ENCODE measurements at regions not wholly inside any gene's neighbourhood (a gene's known extent, or its start where the extent isn't known, plus 50 kb on each side); places are given as distances from the start of the nearest gene placed in this dataset.

DNA sequence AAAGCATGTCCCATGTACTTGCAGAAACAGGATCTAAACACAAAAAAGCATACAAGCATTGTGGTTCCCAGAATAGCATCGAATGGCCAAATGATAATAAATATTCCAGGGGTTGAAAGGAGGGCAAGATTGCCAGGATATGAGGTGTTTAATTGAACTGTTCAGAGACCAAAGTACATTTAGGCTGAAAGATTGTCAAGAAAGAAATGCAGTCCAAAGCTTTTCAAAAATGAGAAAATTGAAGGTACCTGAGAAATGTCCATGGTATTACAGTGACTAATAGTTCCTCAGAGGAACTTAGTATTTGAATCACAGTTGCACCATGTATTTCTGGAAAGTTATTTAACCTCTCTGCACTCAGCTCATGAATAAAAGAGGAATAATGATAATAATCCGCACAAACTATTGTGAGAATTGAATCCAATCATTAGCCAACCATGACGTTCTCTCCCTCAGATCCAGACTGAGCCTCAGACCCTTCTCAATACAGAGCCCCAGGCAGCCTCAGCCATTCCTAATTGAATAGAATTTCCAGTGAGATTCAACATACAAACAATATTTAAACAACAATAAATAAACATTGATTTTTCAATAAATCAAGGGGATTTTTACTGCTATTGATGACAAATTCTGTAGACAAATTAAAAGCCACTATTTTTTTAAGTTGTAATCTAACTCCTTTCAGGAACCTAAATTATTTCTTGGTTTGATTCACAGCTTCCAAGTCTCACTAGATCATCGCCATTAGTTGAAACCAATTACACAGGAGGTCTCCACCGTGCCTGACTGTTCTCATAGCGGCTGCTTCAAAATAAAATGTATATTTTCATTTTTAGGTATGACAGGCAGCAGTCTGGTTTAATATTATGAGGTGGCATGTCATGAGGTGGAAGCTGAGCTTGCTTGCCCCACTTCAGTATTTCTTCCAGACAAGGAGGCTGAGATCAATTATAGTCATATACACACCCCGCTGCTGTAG is 144.3 kb upstream of the TENT5A start:
- DNase-seq (ENCODE audit: low spot score), result no peak
- in situ Hi-C loops (cut with MboI; ENCODE audit: low sequenced_read_pairs, unreplicated experiment), result no loop called here

DNA sequence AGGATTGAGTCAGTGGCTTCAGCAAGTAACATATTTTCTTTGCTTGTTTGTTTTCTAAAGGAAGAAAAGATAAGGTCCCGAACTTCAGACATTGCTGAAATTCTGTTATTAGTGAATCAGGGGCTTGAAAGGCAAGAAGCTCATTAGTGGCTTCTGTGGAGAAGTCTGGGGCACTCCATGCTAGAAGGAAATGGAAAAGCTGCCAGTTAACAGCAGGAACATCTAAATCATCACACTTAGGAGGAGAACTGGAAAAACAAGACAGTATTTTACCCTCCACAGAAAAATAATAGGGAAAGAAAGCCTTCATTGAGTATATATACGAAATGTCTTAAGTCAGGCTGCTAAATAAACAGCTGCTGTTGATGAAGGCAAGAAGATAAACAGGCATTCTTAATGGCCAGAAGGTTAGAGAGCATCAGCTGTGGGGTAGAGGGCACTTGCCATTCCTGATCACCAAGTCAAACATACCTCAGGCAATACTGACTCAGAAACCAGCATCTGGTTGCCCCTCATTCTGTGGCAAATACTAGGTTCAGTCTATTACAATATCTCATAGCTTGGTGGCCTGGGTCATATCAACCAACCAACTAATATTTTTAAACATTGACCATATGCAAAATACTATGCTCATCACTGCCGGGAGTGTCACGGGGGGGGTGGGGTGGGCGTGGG is 143.2 kb upstream of the TENT5A start:
- DNase-seq (ENCODE audit: low spot score), result no peak

More for the DNA sequence above, 144.3 kb upstream of the TENT5A start:
- TF ChIP-seq, protein P1, sequence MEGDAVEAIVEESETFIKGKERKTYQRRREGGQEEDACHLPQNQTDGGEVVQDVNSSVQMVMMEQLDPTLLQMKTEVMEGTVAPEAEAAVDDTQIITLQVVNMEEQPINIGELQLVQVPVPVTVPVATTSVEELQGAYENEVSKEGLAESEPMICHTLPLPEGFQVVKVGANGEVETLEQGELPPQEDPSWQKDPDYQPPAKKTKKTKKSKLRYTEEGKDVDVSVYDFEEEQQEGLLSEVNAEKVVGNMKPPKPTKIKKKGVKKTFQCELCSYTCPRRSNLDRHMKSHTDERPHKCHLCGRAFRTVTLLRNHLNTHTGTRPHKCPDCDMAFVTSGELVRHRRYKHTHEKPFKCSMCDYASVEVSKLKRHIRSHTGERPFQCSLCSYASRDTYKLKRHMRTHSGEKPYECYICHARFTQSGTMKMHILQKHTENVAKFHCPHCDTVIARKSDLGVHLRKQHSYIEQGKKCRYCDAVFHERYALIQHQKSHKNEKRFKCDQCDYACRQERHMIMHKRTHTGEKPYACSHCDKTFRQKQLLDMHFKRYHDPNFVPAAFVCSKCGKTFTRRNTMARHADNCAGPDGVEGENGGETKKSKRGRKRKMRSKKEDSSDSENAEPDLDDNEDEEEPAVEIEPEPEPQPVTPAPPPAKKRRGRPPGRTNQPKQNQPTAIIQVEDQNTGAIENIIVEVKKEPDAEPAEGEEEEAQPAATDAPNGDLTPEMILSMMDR (IDR thresholded peaks at IDR 0.05; ENCODE audit: borderline replicate concordance, control extremely low read depth, extremely low read depth, insufficient read depth, missing control alignments), result no peak

DNA sequence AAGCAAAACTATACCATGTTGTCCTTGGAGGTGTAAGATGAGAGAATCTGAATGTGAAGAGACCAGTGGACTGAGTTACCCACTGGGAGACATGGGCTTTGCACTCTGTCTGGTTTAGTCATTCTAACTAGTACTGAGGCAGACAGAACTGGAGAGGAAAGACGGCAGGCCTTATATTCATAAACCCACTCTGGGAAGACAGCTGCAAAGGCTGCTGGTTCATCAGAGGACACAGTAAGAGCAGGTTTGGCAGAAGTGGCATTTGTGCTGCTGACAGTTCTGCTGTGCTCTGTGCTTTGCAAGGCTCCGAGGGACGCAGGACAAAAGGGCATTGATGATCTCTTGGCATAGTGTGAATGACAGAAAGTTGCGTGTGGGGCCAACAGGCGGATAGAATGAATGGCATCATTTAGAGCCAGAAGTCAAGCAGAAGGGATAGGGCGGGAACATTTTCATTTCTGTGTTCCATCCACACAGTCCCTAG is 142.3 kb upstream of the TENT5A start:
- TF ChIP-seq, protein P1 (IDR thresholded peaks at IDR 0.05; ENCODE audit: borderline replicate concordance, control extremely low read depth, extremely low read depth, insufficient read depth, missing control alignments), result no peak
- no peak for DNase-seq (ENCODE audit: low spot score)
- in situ Hi-C loops (cut with MboI; ENCODE audit: low sequenced_read_pairs, unreplicated experiment), result no loop called here

More for the DNA sequence above, 143.2 kb upstream of the TENT5A start:
- TF ChIP-seq, protein P1 (IDR thresholded peaks at IDR 0.05; ENCODE audit: borderline replicate concordance, control extremely low read depth, extremely low read depth, insufficient read depth, missing control alignments), result no peak
- in situ Hi-C loops (cut with MboI; ENCODE audit: low sequenced_read_pairs, unreplicated experiment), result no loop called here

DNA sequence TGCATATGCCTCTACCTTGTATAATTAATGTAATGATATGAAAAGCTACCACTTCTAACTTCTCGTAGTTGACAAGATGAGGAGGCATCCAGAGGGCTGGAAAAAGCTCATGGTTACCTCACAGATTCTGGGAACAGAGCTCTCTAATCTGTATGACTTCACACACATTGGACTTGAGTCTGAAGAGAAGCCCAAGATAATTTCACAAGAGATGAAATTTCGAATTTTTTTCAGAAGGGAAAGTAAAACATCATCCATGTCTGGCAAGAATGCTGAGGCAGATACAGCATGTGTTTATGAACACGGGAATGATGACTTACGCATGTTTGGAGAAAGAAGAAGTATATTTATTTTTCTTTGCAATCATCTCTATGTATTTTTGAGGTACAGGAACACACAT is 141.8 kb upstream of the TENT5A start:
- no peak for DNase-seq (ENCODE audit: low spot score)
- TF ChIP-seq, protein P1 (IDR thresholded peaks at IDR 0.05; ENCODE audit: borderline replicate concordance, control extremely low read depth, extremely low read depth, insufficient read depth, missing control alignments), result no peak
- in situ Hi-C loops (cut with MboI; ENCODE audit: low sequenced_read_pairs, unreplicated experiment), result no loop called here

DNA sequence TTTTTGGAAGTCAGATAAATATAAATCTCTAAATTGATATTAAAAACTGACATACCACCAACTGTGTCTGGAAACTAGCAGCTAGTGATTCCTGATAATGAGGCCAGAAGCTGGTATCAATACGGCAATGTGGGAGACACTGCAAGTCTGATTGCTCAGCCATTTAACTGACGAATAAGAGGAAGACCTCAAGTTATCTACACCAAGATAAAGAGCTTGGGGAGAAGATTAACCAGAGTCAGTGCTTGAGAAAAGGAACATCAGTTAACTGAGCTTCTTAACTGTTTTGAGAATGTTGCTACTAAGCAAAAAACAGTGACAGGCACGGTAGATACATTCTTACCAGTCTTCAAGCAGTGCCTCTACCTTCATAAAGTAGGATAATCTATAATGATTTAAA is 140.4 kb upstream of the TENT5A start:
- in situ Hi-C loops (cut with MboI; ENCODE audit: low sequenced_read_pairs, unreplicated experiment), result no loop called here
- DNase-seq (ENCODE audit: low spot score), result no peak
- TF ChIP-seq, protein P1 (IDR thresholded peaks at IDR 0.05; ENCODE audit: borderline replicate concordance, control extremely low read depth, extremely low read depth, insufficient read depth, missing control alignments), result no peak

DNA sequence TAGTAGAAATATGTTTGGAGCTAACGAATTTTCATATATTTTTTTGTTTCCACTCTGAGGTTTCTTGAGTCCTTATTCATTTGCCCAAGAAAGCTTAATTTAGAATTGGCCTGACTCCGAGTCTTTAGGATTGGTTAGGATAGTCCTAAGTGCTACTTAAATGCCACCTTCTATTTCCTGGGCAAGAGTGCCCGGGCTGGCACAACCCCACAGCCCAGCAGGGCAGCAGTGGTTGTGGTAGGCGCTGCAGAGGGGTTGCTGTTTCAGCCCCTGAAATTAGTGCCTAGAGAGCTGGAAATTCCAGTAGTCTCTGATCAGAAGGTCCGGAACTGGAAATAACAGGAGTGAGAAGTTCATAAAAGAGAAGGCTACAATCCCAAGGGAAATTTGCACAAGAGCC is 139.4 kb upstream of the TENT5A start:
- in situ Hi-C loops (cut with MboI; ENCODE audit: low sequenced_read_pairs, unreplicated experiment), result no loop called here
- DNase-seq (ENCODE audit: low spot score), result no peak
- TF ChIP-seq, protein P1 (IDR thresholded peaks at IDR 0.05; ENCODE audit: borderline replicate concordance, control extremely low read depth, extremely low read depth, insufficient read depth, missing control alignments), result no peak

All from GM13976 (cell line).